ENCODE measurements at regions not wholly inside any gene's neighbourhood (a gene's known extent, or its start where the extent isn't known, plus 50 kb on each side); places are given as distances from the start of the nearest gene placed in this dataset.

DNA sequence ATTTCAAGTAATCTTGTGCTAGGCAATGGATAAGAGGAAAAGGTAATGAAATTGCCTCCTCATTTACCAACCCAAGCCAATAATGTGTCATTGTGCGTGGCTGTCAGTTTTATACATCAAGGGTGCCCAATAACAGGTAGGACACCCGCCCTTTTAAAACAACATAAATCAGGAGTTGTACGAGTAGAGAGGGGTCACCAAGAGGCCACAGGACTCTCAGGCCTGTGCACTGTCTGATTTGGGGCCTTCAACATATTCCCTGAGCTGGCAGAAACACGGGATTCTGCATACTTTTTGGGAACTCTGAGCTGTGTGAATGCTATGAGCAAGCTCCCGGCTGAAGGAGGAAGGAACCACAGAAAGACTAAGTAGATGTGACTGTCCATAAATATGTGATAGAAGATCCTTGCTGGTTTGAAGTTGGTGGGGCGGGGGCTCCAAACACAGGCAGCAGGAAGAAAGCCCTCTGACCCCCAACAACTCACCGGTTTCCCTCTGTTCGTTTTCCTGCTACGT lies 82.7 kb upstream of the MAML3 start:
- H3K9me3 ChIP-seq (ENCODE audit: control insufficient read depth in 1 of 2, insufficient read depth in 1 of 2, low read depth in 1 of 2, low read length in 2 of 2) = no peaks in the 10 kb centered on the region
- no peak for ATAC-seq
- intact Hi-C loops (cut with micrococcal nuclease) = no loop called here
- H3K4me1 ChIP-seq (ENCODE audit: control insufficient read depth in 1 of 2, insufficient read depth in 2 of 2, low read length in 2 of 2) = peaks cover 0 to 4% of the 10 kb centered on the region in 2 experiments; a peak in 1 of 4 replicates
- POLR2A ChIA-PET = no interaction called here
- CTCF ChIA-PET = no interaction called here
- H3K36me3 ChIP-seq (ENCODE audit: control insufficient read depth in 1 of 2, insufficient read depth in 2 of 2, low read length in 2 of 2) = no peaks in the 10 kb centered on the region
- no peak for DNase-seq (ENCODE audit: low read depth, low spot score)
- no TSS peak for BruUV-seq (replicated peaks)
- H3K9me2 ChIP-seq (ENCODE audit: insufficient read depth) = no peaks in the 10 kb centered on the region
- H3K79me2 ChIP-seq (ENCODE audit: insufficient read depth, low read length) = no peaks in the 10 kb centered on the region
- no peak overlapping the region for H3K4me2 ChIP-seq (ENCODE audit: low read length)
- RAD21 ChIA-PET (ENCODE audit: low non-redundant PET in 1 of 2, low total read pairs in 2 of 2, uncharacterized antibody in 2 of 2, unreplicated experiment in 2 of 2) = no interaction called here
- no peaks in the 10 kb centered on the region for H3K27me3 ChIP-seq (ENCODE audit: insufficient read depth, low read length)
- no peak for TF ChIP-seq TCF7L2 (IDR thresholded peaks at IDR 0.05; ENCODE audit: borderline replicate concordance, extremely low read depth, insufficient read depth, insufficient read length)
- no peak for TF ChIP-seq FOSL1 (IDR thresholded peaks at IDR 0.05; ENCODE audit: low read depth)
- no peak overlapping the region for H2AFZ ChIP-seq (ENCODE audit: low read depth, low read length, poor library complexity, severe bottlenecking)
- H4K20me1 ChIP-seq (ENCODE audit: insufficient read depth) = no peaks in the 10 kb centered on the region
- H3K4me3 ChIP-seq (replicated peaks in 1 of 2; ENCODE audit: low read depth in 1 of 2, low read length in 2 of 2) = no peak overlapping the region
- no peak overlapping the region for H3K27ac ChIP-seq (ENCODE audit: low read depth, low read length)
- H3K9ac ChIP-seq (ENCODE audit: low read length) = no peak overlapping the region

DNA sequence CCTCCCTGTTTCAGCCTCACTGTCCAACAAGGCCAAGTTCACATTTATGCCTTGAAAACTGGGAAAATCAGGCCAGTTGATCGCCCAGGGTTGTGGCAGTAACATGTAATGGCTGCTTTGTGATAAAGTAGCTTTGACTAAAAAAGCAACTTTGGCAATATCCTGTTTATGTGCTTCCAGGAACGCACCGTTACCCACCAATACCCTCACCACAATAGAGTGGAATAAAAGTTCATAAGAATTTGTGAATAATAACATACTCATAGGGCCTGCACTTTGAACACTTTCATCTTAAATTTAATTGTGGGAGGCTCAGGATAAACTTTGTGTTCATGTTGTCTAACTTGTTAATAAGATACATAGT lies 80.7 kb upstream of the MAML3 start:
- DNase-seq (ENCODE audit: low read depth, low spot score) (no peak), ATAC-seq (no peak)
- Histone ChIP-seq H4K20me1 (ENCODE audit: insufficient read depth) (no peaks in the 10 kb centered on the region), H2AFZ (ENCODE audit: low read depth, low read length, poor library complexity, severe bottlenecking) (no peak overlapping the region), H3K9me3 (ENCODE audit: control insufficient read depth in 1 of 2, insufficient read depth in 1 of 2, low read depth in 1 of 2, low read length in 2 of 2) (no peaks in the 10 kb centered on the region), H3K4me1 (ENCODE audit: control insufficient read depth in 1 of 2, insufficient read depth in 2 of 2, low read length in 2 of 2) (peaks cover 0 to 4% of the 10 kb centered on the region in 2 experiments; a peak in 1 of 4 replicates), H3K9ac (ENCODE audit: low read length) (no peak overlapping the region), H3K4me2 (ENCODE audit: low read length) (no peak overlapping the region), H3K79me2 (ENCODE audit: insufficient read depth, low read length) (no peaks in the 10 kb centered on the region), H3K27me3 (ENCODE audit: insufficient read depth, low read length) (no peaks in the 10 kb centered on the region), H3K9me2 (ENCODE audit: insufficient read depth) (no peaks in the 10 kb centered on the region), H3K4me3 (replicated peaks in 1 of 2; ENCODE audit: low read depth in 1 of 2, low read length in 2 of 2) (no peak overlapping the region), H3K27ac (ENCODE audit: low read depth, low read length) (no peak overlapping the region), H3K36me3 (ENCODE audit: control insufficient read depth in 1 of 2, insufficient read depth in 2 of 2, low read length in 2 of 2) (no peaks in the 10 kb centered on the region)
- ChIA-PET RAD21 (ENCODE audit: low non-redundant PET in 1 of 2, low total read pairs in 2 of 2, uncharacterized antibody in 2 of 2, unreplicated experiment in 2 of 2) (no interaction called here), CTCF (interaction anchor here (0.7 to 1.4 kb wide), 3 partner anchors 9 to 182 kb away, joined by 3 to 5 read pairs (median 4); no protein-coding TSS in a partner anchor), POLR2A (interaction anchor here (1.1 kb wide), 1 partner anchor 17 kb away, joined by 4 read pairs; no protein-coding TSS in a partner anchor)
- intact Hi-C loops (cut with micrococcal nuclease) = no loop called here
- no TSS peak for BruUV-seq (replicated peaks)
- TF ChIP-seq ZBTB33 (IDR thresholded peaks at IDR 0.05; ENCODE audit: extremely low read depth, insufficient replicate concordance, low read length) = no peak
- TF ChIP-seq CTCF (IDR thresholded peaks at IDR 0.05 in 2 of 3, conservative IDR thresholded peaks at IDR 0.05 in 1 of 3; ENCODE audit: borderline replicate concordance in 1 of 3, insufficient read depth in 1 of 3, low read depth in 2 of 3, low read length in 2 of 3) = no peak
- no peak for TF ChIP-seq REST (IDR thresholded peaks at IDR 0.05; ENCODE audit: low read depth)
- no peak for TF ChIP-seq EGR1 (IDR thresholded peaks at IDR 0.05; ENCODE audit: low read depth)
- TF ChIP-seq SRF (IDR thresholded peaks at IDR 0.05; ENCODE audit: low read depth) = no peak
- TF ChIP-seq, protein P1, sequence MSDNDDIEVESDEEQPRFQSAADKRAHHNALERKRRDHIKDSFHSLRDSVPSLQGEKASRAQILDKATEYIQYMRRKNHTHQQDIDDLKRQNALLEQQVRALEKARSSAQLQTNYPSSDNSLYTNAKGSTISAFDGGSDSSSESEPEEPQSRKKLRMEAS (IDR thresholded peaks at IDR 0.05) = no peak
- TF ChIP-seq TCF7L2 (IDR thresholded peaks at IDR 0.05; ENCODE audit: borderline replicate concordance, extremely low read depth, insufficient read depth, insufficient read length) = no peak
- TF ChIP-seq CEBPB (IDR thresholded peaks at IDR 0.05; ENCODE audit: low read depth) = no peak
- TF ChIP-seq EZH2 (IDR thresholded peaks at IDR 0.05) = no peak
- TF ChIP-seq JUND (IDR thresholded peaks at IDR 0.05) = no peak
- no peak for TF ChIP-seq RAD21 (IDR thresholded peaks at IDR 0.05; ENCODE audit: low read depth)
- no peak for TF ChIP-seq ZFX (IDR thresholded peaks at IDR 0.05)

All from HCT116 (cell line).